GM23338 (cell line): ENCODE measurements at regions not wholly inside any gene's neighbourhood (a gene's known extent, or its start where the extent isn't known, plus 50 kb on each side); places are given as distances from the start of the nearest gene placed in this dataset.
A peak's percentile ranks its signal among the peaks of the same experiment; 100 is the strongest.

Experiments
- ATAC-seq: fragments of 200-7000 bp; cut with Tn5 transposase; 3 replicates; pipeline ENCODE4 v1.9.1; 2020
- DNase-seq: peaks from one replicate; pipeline ENCODE4 v3.0.0-alpha.2; 2015; ENCODE audit warnings: low spot score
- H2AFZ ChIP-seq: fragments of 200-600 bp; sonication (generic); 2 replicates; pipeline ENCODE4 v1.8.0; 2016; ENCODE audit warnings: antibody characterized with exemption, mild to moderate bottlenecking, moderate library complexity
- H3F3A ChIP-seq: fragments of 200-600 bp; sonication (generic); replicated peaks from 2 replicates; pipeline ENCODE4 v1.8.0; 2017; ENCODE audit warnings: antibody characterized with exemption, mixed run types, low read depth
- H3K27ac ChIP-seq: fragments of 200-600 bp; sonication (generic); 2 replicates; pipeline ENCODE4 v1.6.1; 2016; ENCODE audit warnings: low read depth
- H3K27me3 ChIP-seq: fragments of 200-600 bp; sonication (generic); 2 replicates; pipeline ENCODE4 v1.8.0; 2016; ENCODE audit warnings: mild to moderate bottlenecking, mixed run types, moderate library complexity; ENCODE audit not compliant: insufficient read depth
- H3K36me3 ChIP-seq: fragments of 200-600 bp; sonication (generic); 2 replicates; pipeline ENCODE4 v1.8.0; 2016; ENCODE audit warnings: mild to moderate bottlenecking; ENCODE audit not compliant: insufficient read depth
- H3K4me1 ChIP-seq: fragments of 200-600 bp; sonication (generic); 2 replicates; pipeline ENCODE4 v1.8.0; 2016; ENCODE audit warnings: mild to moderate bottlenecking, moderate library complexity; ENCODE audit not compliant: insufficient read depth
- H3K4me2 ChIP-seq: fragments of 200-600 bp; sonication (generic); 2 replicates; pipeline ENCODE4 v1.7.1; 2017; ENCODE audit warnings: mixed run types
- H3K4me3 ChIP-seq: fragments of 200-600 bp; sonication (generic); 2 replicates; pipeline ENCODE4 v1.6.1; 2016; ENCODE audit warnings: mixed run types
- H3K79me2 ChIP-seq: fragments of 200-600 bp; sonication (generic); replicated peaks from 2 replicates; pipeline ENCODE4 v1.8.0; 2017; ENCODE audit warnings: mild to moderate bottlenecking; ENCODE audit not compliant: insufficient read depth
- H3K9me2 ChIP-seq: fragments of 200-600 bp; sonication (generic); 2 replicates; pipeline ENCODE4 v1.8.0; 2017; ENCODE audit not compliant: insufficient read depth
- H4K20me1 ChIP-seq: fragments of 200-600 bp; sonication (generic); replicated peaks from 2 replicates; pipeline ENCODE4 v1.8.0; 2017; ENCODE audit warnings: mild to moderate bottlenecking; ENCODE audit not compliant: insufficient read depth
- H3K27ac Mint-ChIP-seq: 2 replicates; pipeline ENCODE4 v1.8.0; 2020; ENCODE audit warnings: inconsistent platforms, mild to moderate bottlenecking, moderate library complexity, mixed read lengths
- H3K27me3 Mint-ChIP-seq: 3 replicates; pipeline ENCODE4 v1.8.0; 2022; ENCODE audit warnings: low read depth, mild to moderate bottlenecking, moderate library complexity, mixed read lengths, inconsistent platforms; ENCODE audit not compliant: insufficient read depth, poor library complexity
- H3K36me3 Mint-ChIP-seq: 3 replicates; pipeline ENCODE4 v1.8.0; 2021; ENCODE audit warnings: low read depth, mild to moderate bottlenecking, inconsistent platforms, moderate library complexity, mixed read lengths
- H3K4me1 Mint-ChIP-seq: 3 replicates; pipeline ENCODE4 v1.8.0; 2020; ENCODE audit warnings: mild to moderate bottlenecking, inconsistent platforms, mixed read lengths
- H3K4me3 Mint-ChIP-seq: 3 replicates; pipeline ENCODE4 v1.8.0; 2021; ENCODE audit warnings: moderate library complexity, mild to moderate bottlenecking, inconsistent platforms, mixed read lengths
- H3K9me3 Mint-ChIP-seq: 3 replicates; pipeline ENCODE4 v1.8.0; 2020; ENCODE audit warnings: moderate library complexity, mild to moderate bottlenecking, inconsistent platforms, mixed read lengths
- CREB1 ChIP-seq: fragments of 250-450 bp; sonication (Bioruptor Pico); IDR thresholded peaks from 2 replicates; pipeline ENCODE4 v1.5.0; 2020; ENCODE audit warnings: low read depth, mild to moderate bottlenecking, moderate library complexity
- CTCF ChIP-seq, 2 experiments: fragments of 200-600 bp in 1 of 2; sonication (generic) in 1 of 2; conservative IDR thresholded peaks; 2 replicates each; pipeline versions ENCODE4 v1.5.1 to v1.6.1; 2016 to 2017; ENCODE audit warnings: antibody characterized with exemption in 2 of 2, low read depth in 2 of 2, mild to moderate bottlenecking in 2 of 2, moderate library complexity in 1 of 2
- ETS1 ChIP-seq: IDR thresholded peaks from 2 replicates; pipeline ENCODE4 v1.6.1; 2016; ENCODE audit warnings: antibody characterized with exemption
- EZH2 ChIP-seq: fragments of 200-600 bp; sonication (generic); IDR thresholded peaks from one replicate; pipeline ENCODE4 v1.8.0; 2017; ENCODE audit warnings: antibody characterized with exemption, mild to moderate bottlenecking, low read depth; ENCODE audit not compliant: unreplicated experiment
- EZH2phosphoT487 ChIP-seq: fragments of 200-600 bp; sonication (generic); IDR thresholded peaks from one replicate; pipeline ENCODE4 v1.8.1; 2018; ENCODE audit warnings: antibody characterized with exemption; ENCODE audit not compliant: unreplicated experiment
- JUNB ChIP-seq: IDR thresholded peaks from one replicate; pipeline ENCODE4 v1.6.1; 2016; ENCODE audit warnings: antibody characterized with exemption; ENCODE audit not compliant: unreplicated experiment
- NANOG ChIP-seq: IDR thresholded peaks from 2 replicates; pipeline ENCODE4 v1.6.1; 2016; ENCODE audit warnings: antibody characterized with exemption, borderline replicate concordance
- POLR2AphosphoS5 ChIP-seq: IDR thresholded peaks from 2 replicates; pipeline ENCODE4 v1.6.1; 2016; ENCODE audit warnings: antibody characterized with exemption, low read depth
- STAT1 ChIP-seq: IDR thresholded peaks from one replicate; pipeline ENCODE4 v1.6.1; 2016; ENCODE audit warnings: antibody characterized with exemption; ENCODE audit not compliant: unreplicated experiment
- ZNF114 ChIP-seq: fragments of 250-450 bp; sonication (Bioruptor Pico); IDR thresholded peaks from 2 replicates; pipeline ENCODE4 v1.5.0; 2020; ENCODE audit warnings: mild to moderate bottlenecking, moderate library complexity
- ZNF331 ChIP-seq: fragments of 250-450 bp; sonication (Bioruptor Pico); IDR thresholded peaks from 2 replicates; pipeline ENCODE4 v1.5.0; 2020; ENCODE audit warnings: low read depth, mild to moderate bottlenecking, moderate library complexity
- ZNF462 ChIP-seq: fragments of 250-450 bp; sonication (Bioruptor Pico); IDR thresholded peaks from 2 replicates; pipeline ENCODE4 v1.5.0; 2020; ENCODE audit warnings: mild to moderate bottlenecking, moderate library complexity
- TF ChIP-seq, protein P1 (sequence below): IDR thresholded peaks from one replicate; pipeline ENCODE4 v1.6.1; 2018; ENCODE audit warnings: antibody characterized with exemption; ENCODE audit not compliant: unreplicated experiment

DNA sequence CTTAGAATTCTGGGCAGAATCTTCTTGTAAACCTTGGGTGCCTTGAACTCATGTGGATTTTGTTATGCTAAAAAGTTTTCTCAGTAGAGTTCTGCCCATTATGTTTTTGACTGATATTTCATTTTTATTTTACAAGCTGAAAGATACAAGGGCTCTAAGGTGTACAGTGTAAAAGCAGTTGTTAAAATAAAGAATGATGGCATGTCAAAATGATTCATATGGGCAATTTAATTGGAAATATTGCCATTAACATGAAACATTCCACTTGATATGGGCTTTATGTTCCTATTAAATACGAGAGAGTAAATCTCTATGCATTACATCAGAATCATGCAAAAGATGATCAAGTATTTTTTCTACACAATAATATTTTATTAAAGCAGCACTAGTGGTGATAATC lies 295.1 kb upstream of the ATP2B1 start:
- no peaks in the 10 kb centered on the region for H4K20me1 ChIP-seq
- no peak overlapping the region for H3K4me3 Mint-ChIP-seq
- TF ChIP-seq EZH2phosphoT487 = no peak
- TF ChIP-seq ETS1 = no peak
- TF ChIP-seq JUNB = no peak
- TF ChIP-seq ZNF462 (CRISPR knock-in tag) = no peak
- TF ChIP-seq CTCF (conservative IDR thresholded peaks at IDR 0.05; ENCODE audit: low read depth in 2 of 2) = no peak
- TF ChIP-seq POLR2AphosphoS5 = no peak
- TF ChIP-seq ZNF114 (CRISPR knock-in tag) = no peak
- no peak for TF ChIP-seq ZNF331 (CRISPR knock-in tag)
- TF ChIP-seq NANOG = no peak
- TF ChIP-seq STAT1 = no peak
- TF ChIP-seq CREB1 (CRISPR knock-in tag) = no peak
- TF ChIP-seq EZH2 = no peak
- TF ChIP-seq, protein P1, sequence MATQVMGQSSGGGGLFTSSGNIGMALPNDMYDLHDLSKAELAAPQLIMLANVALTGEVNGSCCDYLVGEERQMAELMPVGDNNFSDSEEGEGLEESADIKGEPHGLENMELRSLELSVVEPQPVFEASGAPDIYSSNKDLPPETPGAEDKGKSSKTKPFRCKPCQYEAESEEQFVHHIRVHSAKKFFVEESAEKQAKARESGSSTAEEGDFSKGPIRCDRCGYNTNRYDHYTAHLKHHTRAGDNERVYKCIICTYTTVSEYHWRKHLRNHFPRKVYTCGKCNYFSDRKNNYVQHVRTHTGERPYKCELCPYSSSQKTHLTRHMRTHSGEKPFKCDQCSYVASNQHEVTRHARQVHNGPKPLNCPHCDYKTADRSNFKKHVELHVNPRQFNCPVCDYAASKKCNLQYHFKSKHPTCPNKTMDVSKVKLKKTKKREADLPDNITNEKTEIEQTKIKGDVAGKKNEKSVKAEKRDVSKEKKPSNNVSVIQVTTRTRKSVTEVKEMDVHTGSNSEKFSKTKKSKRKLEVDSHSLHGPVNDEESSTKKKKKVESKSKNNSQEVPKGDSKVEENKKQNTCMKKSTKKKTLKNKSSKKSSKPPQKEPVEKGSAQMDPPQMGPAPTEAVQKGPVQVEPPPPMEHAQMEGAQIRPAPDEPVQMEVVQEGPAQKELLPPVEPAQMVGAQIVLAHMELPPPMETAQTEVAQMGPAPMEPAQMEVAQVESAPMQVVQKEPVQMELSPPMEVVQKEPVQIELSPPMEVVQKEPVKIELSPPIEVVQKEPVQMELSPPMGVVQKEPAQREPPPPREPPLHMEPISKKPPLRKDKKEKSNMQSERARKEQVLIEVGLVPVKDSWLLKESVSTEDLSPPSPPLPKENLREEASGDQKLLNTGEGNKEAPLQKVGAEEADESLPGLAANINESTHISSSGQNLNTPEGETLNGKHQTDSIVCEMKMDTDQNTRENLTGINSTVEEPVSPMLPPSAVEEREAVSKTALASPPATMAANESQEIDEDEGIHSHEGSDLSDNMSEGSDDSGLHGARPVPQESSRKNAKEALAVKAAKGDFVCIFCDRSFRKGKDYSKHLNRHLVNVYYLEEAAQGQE = no peak
- DNase-seq = no peak
- H3F3A ChIP-seq = no peaks in the 10 kb centered on the region
- H3K27me3 ChIP-seq = no peaks in the 10 kb centered on the region
- no peaks in the 10 kb centered on the region for H3K36me3 ChIP-seq
- H3K9me2 ChIP-seq = peaks cover 4% of the 10 kb centered on the region; the same call in 1 of the 2 replicates
- no peak for ATAC-seq
- H3K36me3 Mint-ChIP-seq = no peaks in the 10 kb centered on the region
- H3K27me3 Mint-ChIP-seq = no peaks in the 10 kb centered on the region
- peaks cover 9% of the 10 kb centered on the region for H3K4me1 ChIP-seq
- H3K4me3 ChIP-seq = no peak overlapping the region
- 0 out of 2 replicates have a peak overlapping the region, but pooled peaks have one; percentile 0 for H3K4me2 ChIP-seq
- peaks cover 17% of the 10 kb centered on the region for H3K4me1 Mint-ChIP-seq
- H3K79me2 ChIP-seq = no peaks in the 10 kb centered on the region
- no peak overlapping the region for H3K27ac Mint-ChIP-seq
- H3K27ac ChIP-seq = no peak overlapping the region
- H2AFZ ChIP-seq = no peak overlapping the region
- H3K9me3 Mint-ChIP-seq = no peaks in the 10 kb centered on the region
